IMR-90 (cell line): ENCODE measurements at regions not wholly inside any gene's neighbourhood (a gene's known extent, or its start where the extent isn't known, plus 50 kb on each side); places are given as distances from the start of the nearest gene placed in this dataset.

Experiments used
- ATAC-seq: fragments of 200-7000 bp; cut with Tn5 transposase; 2 replicates; pipeline ENCODE4 v1.9.1; 2020; ENCODE audit warnings: low read depth, mild to moderate bottlenecking, moderate library complexity
- BruUV-seq: library from RNA; stranded (reverse); fragments of 400-500 nt; replicated peaks from 2 replicates; lab custom pipeline; 2021; lab: Mats Ljungman, UMichigan
- CTCF ChIA-PET: fragments of 300-600 bp; formaldehyde crosslinking; extraction: SDS; loops from one replicate; lab custom pipeline; 2021; ENCODE audit warnings: antibody characterized with exemption; lab: Yijun Ruan, JAX
- POLR2A ChIA-PET: fragments of 300-600 bp; sonication (Branson Sonifier 250); formaldehyde crosslinking; loops from one replicate; lab custom pipeline; 2022; ENCODE audit warnings: antibody characterized with exemption; ENCODE audit not compliant: unreplicated experiment; lab: Charles Lee
- DNase-seq: peaks from one replicate; pipeline ENCODE4 v3.0.0; 2013
- H2AFZ ChIP-seq: replicated peaks from 2 replicates; pipeline ENCODE3; 2013; ENCODE audit warnings: low read length, mild to moderate bottlenecking; ENCODE audit not compliant: poor library complexity
- H2AK5ac ChIP-seq: 2 replicates; pipeline ENCODE4 v1.6.1; 2013; ENCODE audit warnings: low read depth, low read length, inconsistent platforms
- H2AK9ac ChIP-seq: replicated peaks from 2 replicates; pipeline ENCODE3; 2013; ENCODE audit warnings: mild to moderate bottlenecking, low read depth, low read length, moderate library complexity; ENCODE audit not compliant: poor library complexity
- H2BK120ac ChIP-seq: 2 replicates; pipeline ENCODE4 v1.6.1; 2013; ENCODE audit warnings: low read depth, low read length, inconsistent platforms
- H2BK15ac ChIP-seq: 3 replicates; pipeline ENCODE4 v1.6.1; 2013; ENCODE audit warnings: low read depth, low read length, inconsistent platforms
- H2BK20ac ChIP-seq: 2 replicates; pipeline ENCODE4 v1.6.1; 2013; ENCODE audit warnings: low read depth, mild to moderate bottlenecking, inconsistent platforms, low read length, moderate library complexity
- H2BK5ac ChIP-seq: 2 replicates; pipeline ENCODE4 v1.6.1; 2013; ENCODE audit warnings: mild to moderate bottlenecking, low read depth, low read length, inconsistent platforms; ENCODE audit not compliant: poor library complexity, severe bottlenecking
- H3K14ac ChIP-seq: replicated peaks from 2 replicates; pipeline ENCODE4 v1.6.1; 2013; ENCODE audit warnings: low read depth, low read length, inconsistent platforms
- H3K18ac ChIP-seq: 2 replicates; pipeline ENCODE4 v1.6.1; 2013; ENCODE audit warnings: low read depth, low read length, control low read depth
- H3K23ac ChIP-seq: 2 replicates; pipeline ENCODE4 v1.6.1; 2013; ENCODE audit warnings: low read depth, low read length, inconsistent platforms
- H3K27ac ChIP-seq: 2 replicates; pipeline ENCODE4 v1.5.1; 2013; ENCODE audit warnings: mild to moderate bottlenecking, control low read depth, low read length; ENCODE audit not compliant: insufficient read depth
- H3K27me3 ChIP-seq: 2 replicates; pipeline ENCODE4 v1.6.1; 2013; ENCODE audit warnings: low read length; ENCODE audit not compliant: control insufficient read depth, insufficient read depth
- H3K36me3 ChIP-seq: 2 replicates; pipeline ENCODE4 v1.6.1; 2013; ENCODE audit warnings: low read length, mixed read lengths; ENCODE audit not compliant: control insufficient read depth, insufficient read depth
- H3K4ac ChIP-seq: 2 replicates; pipeline ENCODE4 v1.6.1; 2013; ENCODE audit warnings: low read depth, low read length, inconsistent platforms
- H3K4me1 ChIP-seq: 2 replicates; pipeline ENCODE4 v1.6.1; 2013; ENCODE audit warnings: low read length, mixed read lengths; ENCODE audit not compliant: control insufficient read depth, insufficient read depth
- H3K4me2 ChIP-seq: 2 replicates; pipeline ENCODE4 v1.6.1; 2013; ENCODE audit warnings: low read depth, mild to moderate bottlenecking, control low read depth, low read length, moderate library complexity
- H3K4me3 ChIP-seq: 2 replicates; pipeline ENCODE4 v1.5.1; 2013; ENCODE audit warnings: low read depth, mild to moderate bottlenecking, control low read depth, low read length, moderate library complexity; ENCODE audit not compliant: insufficient read depth
- H3K56ac ChIP-seq: 2 replicates; pipeline ENCODE4 v1.6.1; 2013; ENCODE audit warnings: low read length, inconsistent platforms; ENCODE audit not compliant: insufficient read depth; ENCODE audit errors: extremely low read depth
- H3K79me1 ChIP-seq, 2 experiments: 2 replicates each; pipeline ENCODE4 v1.6.1; 2013; ENCODE audit warnings: low read length in 2 of 2, inconsistent platforms in 1 of 2, low read depth in 1 of 2
- H3K9ac ChIP-seq: 2 replicates; pipeline ENCODE4 v1.6.1; 2013; ENCODE audit warnings: low read depth, low read length, control low read depth
- H3K9me1 ChIP-seq: 2 replicates; pipeline ENCODE4 v1.6.1; 2013; ENCODE audit warnings: low read length, inconsistent platforms; ENCODE audit not compliant: insufficient read depth
- H3K9me3 ChIP-seq: 2 replicates; pipeline ENCODE4 v1.6.1; 2013; ENCODE audit warnings: low read length; ENCODE audit not compliant: control insufficient read depth, insufficient read depth
- H4K20me1 ChIP-seq: 2 replicates; pipeline ENCODE4 v1.6.1; 2013; ENCODE audit warnings: low read length, inconsistent platforms; ENCODE audit not compliant: insufficient read depth
- H4K5ac ChIP-seq: 2 replicates; pipeline ENCODE4 v1.6.1; 2013; ENCODE audit warnings: mild to moderate bottlenecking, low read depth, low read length, control low read depth
- H4K8ac ChIP-seq, 2 experiments: 2 replicates each; pipeline ENCODE4 v1.6.1; 2013; ENCODE audit warnings: low read depth in 2 of 2, low read length in 2 of 2, control low read depth in 1 of 2, inconsistent platforms in 1 of 2
- H4K91ac ChIP-seq: 2 replicates; pipeline ENCODE4 v1.6.1; 2013; ENCODE audit warnings: low read depth, low read length, inconsistent platforms; ENCODE audit not compliant: insufficient read depth
- CEBPB ChIP-seq: IDR thresholded peaks from 2 replicates; pipeline ENCODE4 v1.6.1; 2012; ENCODE audit warnings: low read depth, low read length, improper control_type of control experiment
- WGBS, 2 experiments: methylation state at CpG; one replicate each; pipeline versions ENCODE4 v1.1.5 to v1.1.7; 2013; ENCODE audit warnings: missing lambda C conversion rate in 2 of 2; ENCODE audit not compliant: insufficient read length in 1 of 2; ENCODE audit errors: extremely low coverage in 2 of 2; 5-methylcytosine and 5-hydroxymethylcytosine counted together
- dilution Hi-C: fragments of 300-500 bp; cut with HindIII; formaldehyde crosslinking; loops from one replicate; pipeline ENCODE4 v1.14.3; 2018; ENCODE audit warnings: low sequenced_read_pairs; ENCODE audit not compliant: unreplicated experiment
- in situ Hi-C: fragments of 300-500 bp; cut with MboI; formaldehyde crosslinking; loops from 3 replicates; pipeline ENCODE4 v1.14.3; 2019; ENCODE audit warnings: low sequenced_read_pairs, inconsistent platforms, mixed read lengths
- intact Hi-C: fragments of 100-400 bp; cut with micrococcal nuclease; formaldehyde crosslinking; loops from 2 replicates; pipeline ENCODE4 v1.10.0; 2022
- TF ChIP-seq, protein P1 (sequence below): conservative IDR thresholded peaks from 2 replicates; pipeline ENCODE4 v1.5.1; 2012; ENCODE audit warnings: mild to moderate bottlenecking, low read depth, low read length, improper control_type of control experiment

DNA sequence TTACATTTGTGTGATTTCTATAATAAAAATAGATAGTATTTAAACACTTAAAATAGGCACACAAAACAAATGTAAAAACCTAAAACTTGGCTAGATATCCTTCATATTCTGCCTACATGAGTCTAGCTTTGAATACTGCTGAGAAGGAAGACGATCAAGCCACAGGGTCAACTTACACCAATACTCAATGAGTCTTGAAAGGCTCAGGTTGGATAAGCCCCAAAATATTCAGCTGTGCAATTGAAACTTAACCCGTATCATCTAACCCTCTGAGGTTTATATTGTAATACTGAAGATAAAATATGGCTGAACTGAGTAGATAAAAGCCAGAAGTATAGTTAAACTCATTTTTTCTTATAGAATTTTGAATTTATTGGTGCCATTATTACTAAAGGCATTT, 313.0 kb upstream of the NRXN1 start:
- POLR2A ChIA-PET = no interaction called here
- in situ Hi-C loops = no loop called here
- no peaks in the 10 kb centered on the region for H3K9me3 ChIP-seq

More for the DNA sequence above, 313.0 kb upstream of the NRXN1 start:
- Histone ChIP-seq H4K20me1 (no peaks in the 10 kb centered on the region), H3K56ac (no peak overlapping the region), H3K23ac (no peak overlapping the region), H3K9ac (no peak overlapping the region), H3K4me2 (no peak overlapping the region), H2AFZ (no peak overlapping the region), H3K18ac (no peak overlapping the region; the same call in 1 of the 2 replicates), H2BK120ac (no peak overlapping the region), H3K27ac (no peak overlapping the region), H2AK9ac (no peak overlapping the region), H3K79me1 (no peaks in the 10 kb centered on the region; a peak in 1 of 4 replicates), H4K5ac (no peak overlapping the region), H3K27me3 (no peaks in the 10 kb centered on the region), H3K4ac (no peak overlapping the region), H3K9me1 (no peaks in the 10 kb centered on the region), H3K14ac (no peak overlapping the region), H4K8ac (no peak overlapping the region), H2AK5ac (no peak overlapping the region), H3K4me3 (no peak overlapping the region), H2BK15ac (no peak overlapping the region), H4K91ac (no peak overlapping the region), H3K4me1 (no peaks in the 10 kb centered on the region), H2BK20ac (no peak overlapping the region), H2BK5ac (no peak overlapping the region), H3K36me3 (no peaks in the 10 kb centered on the region)
- intact Hi-C loops (loop anchor here (10.0 kb wide), 1 partner anchor 810 kb away; no protein-coding TSS in a partner anchor), dilution Hi-C loops (no loop called here)
- no TSS peak for BruUV-seq
- ATAC-seq (no peak), DNase-seq (peak; percentile 7)
- CTCF ChIA-PET = no interaction called here
- TF ChIP-seq, protein P1, sequence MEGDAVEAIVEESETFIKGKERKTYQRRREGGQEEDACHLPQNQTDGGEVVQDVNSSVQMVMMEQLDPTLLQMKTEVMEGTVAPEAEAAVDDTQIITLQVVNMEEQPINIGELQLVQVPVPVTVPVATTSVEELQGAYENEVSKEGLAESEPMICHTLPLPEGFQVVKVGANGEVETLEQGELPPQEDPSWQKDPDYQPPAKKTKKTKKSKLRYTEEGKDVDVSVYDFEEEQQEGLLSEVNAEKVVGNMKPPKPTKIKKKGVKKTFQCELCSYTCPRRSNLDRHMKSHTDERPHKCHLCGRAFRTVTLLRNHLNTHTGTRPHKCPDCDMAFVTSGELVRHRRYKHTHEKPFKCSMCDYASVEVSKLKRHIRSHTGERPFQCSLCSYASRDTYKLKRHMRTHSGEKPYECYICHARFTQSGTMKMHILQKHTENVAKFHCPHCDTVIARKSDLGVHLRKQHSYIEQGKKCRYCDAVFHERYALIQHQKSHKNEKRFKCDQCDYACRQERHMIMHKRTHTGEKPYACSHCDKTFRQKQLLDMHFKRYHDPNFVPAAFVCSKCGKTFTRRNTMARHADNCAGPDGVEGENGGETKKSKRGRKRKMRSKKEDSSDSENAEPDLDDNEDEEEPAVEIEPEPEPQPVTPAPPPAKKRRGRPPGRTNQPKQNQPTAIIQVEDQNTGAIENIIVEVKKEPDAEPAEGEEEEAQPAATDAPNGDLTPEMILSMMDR = no peak
- no peak for TF ChIP-seq CEBPB
- no CpG with 5 or more reads among the region's 2 CpGs for WGBS, 2 experiments
